IPS-18c (cell line): ENCODE measurements at regions not wholly inside any gene's neighbourhood (a gene's known extent, or its start where the extent isn't known, plus 50 kb on each side); places are given as distances from the start of the nearest gene placed in this dataset.
A peak's percentile ranks its signal among the peaks of the same experiment; 100 is the strongest.
"Not testable (repeated sequence)": the region's sequence is repeated elsewhere in the genome, so short reads cannot be mapped to it uniquely, and the experiment has no call there.

Experiments used
- H3K4me3 ChIP-seq: 2 replicates; pipeline ENCODE4 v1.7.0; 2013; ENCODE audit warnings: low read depth, mild to moderate bottlenecking, low read length, moderate library complexity; ENCODE audit not compliant: insufficient read depth
- H3K9me3 ChIP-seq: one replicate; pipeline ENCODE4 v1.6.1; 2013; ENCODE audit warnings: mild to moderate bottlenecking, low read length, moderate library complexity; ENCODE audit not compliant: control insufficient read depth, insufficient read depth

DNA sequence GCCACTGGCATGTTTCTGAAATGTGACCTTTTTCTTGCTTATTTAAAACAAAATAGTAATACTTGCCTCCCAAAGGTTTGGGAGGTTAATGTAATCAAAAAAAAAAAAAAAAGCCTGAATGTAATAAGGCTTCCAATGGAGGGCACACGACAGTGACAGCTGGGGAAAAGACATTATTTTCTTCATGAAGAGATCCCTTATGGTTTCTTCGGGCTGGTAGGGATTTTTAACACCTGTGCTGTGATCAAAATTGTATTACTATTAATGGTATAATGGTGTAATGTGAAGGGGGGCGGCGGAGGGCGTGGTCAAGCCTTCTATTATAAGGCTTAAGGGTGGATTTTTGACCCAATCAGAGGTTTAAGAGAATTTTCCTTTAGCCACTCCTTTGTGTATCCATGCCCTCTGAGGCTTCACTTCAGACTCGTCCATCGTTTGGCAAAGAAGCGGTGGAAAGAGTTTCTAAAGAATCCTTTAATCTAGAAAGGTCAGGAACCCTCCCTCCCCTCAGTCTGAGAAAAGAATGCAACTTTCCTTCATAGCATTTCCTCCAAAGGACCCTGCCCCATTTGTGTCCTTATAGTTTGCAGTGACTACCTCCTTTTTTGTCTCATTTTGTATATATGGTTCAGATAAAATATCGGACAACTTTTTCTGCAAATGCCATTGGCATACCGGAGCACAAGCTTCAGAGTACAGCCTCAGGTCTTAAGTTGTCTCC, 89.5 kb upstream of the CHD2 start:
- peak overlapping the region; percentile 10; the same call in 1 of the 2 replicates for H3K4me3 ChIP-seq

DNA sequence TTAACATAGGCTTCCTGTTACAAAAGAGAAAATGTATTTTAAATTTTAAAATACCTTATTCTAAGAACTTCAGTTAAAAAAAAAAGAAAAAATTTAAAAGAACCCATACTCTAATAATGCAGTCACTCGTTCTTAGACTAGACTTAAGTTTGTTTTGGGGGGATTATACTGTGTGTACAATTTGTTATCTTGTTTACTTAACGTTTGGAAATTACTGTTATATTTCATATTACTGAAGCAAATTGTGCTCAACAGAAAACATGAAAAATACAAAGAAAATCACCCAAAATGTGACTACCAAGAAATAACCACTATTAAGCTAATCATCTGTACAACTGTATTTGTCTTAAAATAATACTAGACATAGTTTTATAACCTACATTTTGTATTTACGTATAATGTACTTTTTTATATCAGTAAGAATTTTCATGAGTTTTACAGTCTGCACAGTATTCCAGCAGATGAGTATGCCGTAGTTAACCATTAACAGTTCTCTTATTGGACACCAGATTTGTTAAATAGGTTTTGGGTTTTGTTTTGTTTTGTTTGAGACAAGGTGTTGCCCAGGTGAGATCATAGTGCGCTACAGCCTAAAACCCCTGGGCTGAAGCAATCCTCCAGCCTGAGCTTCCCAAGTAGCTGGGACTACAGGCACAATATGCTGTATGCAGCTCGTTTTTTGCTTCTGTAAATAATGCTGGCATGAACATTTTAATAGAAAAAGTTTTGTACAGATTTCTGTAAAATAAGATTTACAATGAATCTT, 88.8 kb upstream of the CHD2 start:
- H3K4me3 ChIP-seq: peak overlapping the region; percentile 10; the same call in 1 of the 2 replicates
- H3K9me3 ChIP-seq: no peaks in the 10 kb centered on the region

More for the DNA sequence above, 89.5 kb upstream of the CHD2 start:
- H3K9me3 ChIP-seq: no peaks in the 10 kb centered on the region

DNA sequence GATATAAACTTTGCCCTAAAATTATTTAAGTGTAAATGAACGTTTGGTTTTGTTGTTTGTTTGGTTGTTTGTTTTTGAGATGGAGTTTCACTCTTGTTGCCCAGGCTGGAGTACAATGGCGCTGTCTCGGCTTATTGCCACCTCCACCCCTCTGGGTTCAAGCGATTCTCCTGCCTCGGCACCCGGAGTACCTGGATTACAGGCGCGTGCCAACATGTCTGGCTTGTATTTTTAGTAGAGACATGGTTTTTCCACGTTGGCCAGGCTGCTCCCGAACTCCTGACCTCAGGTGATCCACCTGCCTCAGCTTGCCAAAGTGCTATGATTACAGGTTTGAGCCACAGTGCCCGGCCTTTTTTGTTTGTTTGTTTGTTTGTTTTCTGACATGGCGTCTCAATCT, 87.9 kb upstream of the CHD2 start:
- no peak overlapping the region for H3K4me3 ChIP-seq
- no peaks in the 10 kb centered on the region for H3K9me3 ChIP-seq

DNA sequence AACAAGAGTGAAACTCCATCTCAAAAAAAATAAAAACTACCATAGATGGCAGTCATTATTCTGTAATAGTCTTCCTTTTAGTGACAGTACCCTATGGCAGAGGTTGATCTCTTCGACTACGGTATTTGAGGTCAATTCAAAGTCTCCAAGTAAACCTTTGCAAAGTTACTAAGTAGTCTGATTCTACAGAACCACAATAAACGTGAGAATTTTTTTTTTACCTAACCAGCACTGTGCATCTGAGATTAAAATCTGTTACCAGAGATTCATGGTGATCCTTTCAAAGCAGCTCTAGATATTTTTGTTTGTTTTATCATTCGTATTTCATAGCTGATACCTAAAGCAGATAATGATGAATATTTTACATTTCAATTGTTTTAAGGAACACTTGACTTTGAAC, 86.6 kb upstream of the CHD2 start:
- no peaks in the 10 kb centered on the region for H3K9me3 ChIP-seq
- no peak overlapping the region for H3K4me3 ChIP-seq

DNA sequence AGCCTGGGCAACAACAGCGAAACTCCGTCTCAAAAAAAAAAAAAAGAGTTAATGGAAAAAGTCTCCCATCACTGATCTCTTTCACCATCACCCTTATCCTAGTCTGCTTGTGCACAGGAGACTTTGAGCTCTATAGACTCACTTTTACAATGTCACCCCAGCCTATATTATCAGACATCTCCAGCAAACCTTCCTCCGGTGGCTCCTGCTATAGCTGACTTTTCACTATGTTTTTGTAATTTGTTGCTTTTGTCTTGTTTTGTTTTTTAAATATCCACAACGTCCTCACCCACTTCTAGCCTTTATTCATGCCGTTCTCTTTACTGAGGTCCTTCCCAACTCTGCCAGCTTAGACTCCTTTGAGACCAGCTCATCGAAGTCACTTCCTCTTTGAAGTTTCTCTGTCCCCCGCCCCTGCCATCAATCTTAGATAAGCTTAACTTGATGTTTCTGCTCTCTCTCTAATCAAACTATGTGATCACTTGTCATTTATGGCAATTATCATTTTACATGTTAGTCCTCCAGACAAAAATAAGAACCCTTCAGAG, 82.7 kb upstream of the CHD2 start:
- Histone ChIP-seq H3K9me3 (no peaks in the 10 kb centered on the region), H3K4me3 (no peak overlapping the region)

DNA sequence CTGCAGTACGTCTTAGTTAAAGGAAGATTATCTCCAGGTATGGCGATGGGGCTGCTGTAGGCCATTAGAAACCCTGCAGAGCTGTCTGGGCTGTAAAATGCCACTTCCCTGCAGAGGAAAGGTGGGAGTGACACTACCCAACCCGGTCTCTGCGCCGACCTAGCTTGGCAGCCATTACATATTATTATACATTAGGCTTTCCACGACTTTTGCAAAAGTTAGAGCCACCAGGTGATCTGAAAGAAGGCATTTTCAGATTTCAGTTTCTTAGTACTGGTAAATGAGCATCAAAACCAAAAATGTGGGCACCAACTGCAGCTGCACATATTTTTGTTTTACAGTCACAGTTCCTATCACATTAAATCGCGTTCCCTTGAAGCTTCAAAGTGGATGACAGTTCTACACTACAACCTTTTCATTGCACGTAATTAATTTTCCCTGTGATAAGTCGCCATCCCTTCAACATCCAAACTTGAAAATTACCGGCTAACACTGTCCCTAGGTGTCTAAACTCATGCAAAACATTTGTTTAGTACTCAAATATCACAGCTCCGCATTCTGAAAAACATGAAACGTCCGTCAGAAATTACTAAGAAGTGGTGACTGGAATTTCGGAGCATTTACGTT, 81.4 kb upstream of the CHD2 start:
- Histone ChIP-seq H3K9me3 (no peaks in the 10 kb centered on the region), H3K4me3 (0 out of 2 replicates have a peak overlapping the region, but pooled peaks have one; percentile 5)

DNA sequence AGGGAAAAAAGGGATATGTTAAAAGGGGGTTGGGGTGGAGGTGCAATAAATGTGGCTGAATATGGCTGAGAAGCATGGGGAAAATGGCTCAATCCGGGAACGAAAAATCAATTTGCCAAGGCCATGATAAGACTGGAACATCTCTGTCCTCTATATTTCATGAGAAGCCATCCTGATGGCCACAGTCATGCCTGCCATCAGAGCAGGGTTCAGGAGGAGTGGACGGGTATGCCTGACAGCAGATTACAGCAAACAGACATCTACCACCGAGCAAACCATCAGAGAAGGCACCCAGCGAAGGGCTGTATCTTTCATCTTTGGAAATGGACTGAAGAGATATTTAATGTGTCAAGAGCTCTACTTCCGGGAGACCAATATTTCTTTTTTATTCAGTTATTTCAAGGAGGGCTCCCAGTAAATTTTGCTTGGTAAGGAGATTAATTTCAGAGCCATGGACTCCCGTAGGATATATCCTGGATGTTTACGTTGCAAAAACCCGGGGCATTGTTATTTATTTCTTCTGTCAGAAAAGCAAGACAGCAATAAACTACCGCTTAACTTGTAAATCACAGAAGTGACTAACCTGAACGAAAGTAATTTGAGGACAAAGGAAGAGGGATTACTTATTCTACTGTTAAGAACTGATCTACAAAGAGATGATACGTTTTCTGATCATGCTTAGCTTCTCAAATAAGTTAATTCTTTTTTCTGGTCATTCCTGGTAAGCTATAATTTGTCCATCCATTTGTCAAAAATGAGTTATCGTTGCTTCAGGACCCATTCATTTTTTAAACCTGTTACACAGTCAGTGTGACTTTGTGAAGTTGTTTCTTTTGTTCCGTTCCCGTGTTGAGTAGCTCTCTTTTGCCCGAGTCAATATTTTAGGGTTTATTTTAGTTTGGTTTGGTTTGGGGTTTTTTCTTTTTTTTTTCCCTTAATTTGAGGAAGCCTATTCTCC, 80.6 kb upstream of the CHD2 start:
- Histone ChIP-seq H3K4me3 (peak overlapping the region; percentile 16; the same call in 1 of the 2 replicates), H3K9me3 (no peaks in the 10 kb centered on the region)

DNA sequence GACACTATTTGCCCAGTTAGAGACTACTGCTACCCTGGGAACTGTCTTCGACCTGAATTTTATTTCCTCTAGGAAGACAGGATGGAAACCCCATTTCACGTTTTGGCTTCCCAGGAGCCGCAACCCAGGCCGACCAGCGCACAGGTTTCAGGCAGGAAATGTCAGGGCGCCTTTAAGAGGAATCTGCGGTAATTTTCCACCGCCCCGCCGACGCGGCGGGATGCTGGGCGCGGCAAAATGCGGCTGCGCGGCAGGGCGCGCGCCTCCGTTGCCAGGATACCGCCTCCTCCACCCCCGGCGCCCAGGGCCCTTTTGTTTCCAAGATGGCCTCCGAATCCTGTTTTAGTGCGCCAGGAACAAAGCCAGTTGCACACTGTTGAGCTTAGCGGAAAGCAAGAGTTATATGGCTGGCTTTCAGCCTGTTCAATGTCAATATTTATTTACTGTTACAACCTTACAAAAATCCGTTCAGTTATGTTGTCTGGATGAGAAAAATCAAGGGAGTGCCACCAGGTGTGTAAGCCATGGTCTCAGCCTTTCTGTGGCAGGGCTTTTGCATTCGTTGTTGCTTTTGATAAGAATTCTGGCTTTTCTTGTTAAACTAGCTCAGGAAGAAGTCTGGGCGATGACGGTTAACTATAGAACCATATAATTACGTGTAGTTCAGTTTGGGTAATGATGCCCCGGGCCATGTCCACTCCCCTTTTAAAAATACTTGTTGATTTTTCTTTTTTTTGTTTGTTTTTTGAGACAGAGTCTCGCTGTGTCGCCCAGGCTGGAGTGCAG, 79.7 kb upstream of the CHD2 start:
- Histone ChIP-seq H3K4me3 (peak overlapping the region; percentile 31; the same call in 1 of the 2 replicates), H3K9me3 (no peaks in the 10 kb centered on the region)

DNA sequence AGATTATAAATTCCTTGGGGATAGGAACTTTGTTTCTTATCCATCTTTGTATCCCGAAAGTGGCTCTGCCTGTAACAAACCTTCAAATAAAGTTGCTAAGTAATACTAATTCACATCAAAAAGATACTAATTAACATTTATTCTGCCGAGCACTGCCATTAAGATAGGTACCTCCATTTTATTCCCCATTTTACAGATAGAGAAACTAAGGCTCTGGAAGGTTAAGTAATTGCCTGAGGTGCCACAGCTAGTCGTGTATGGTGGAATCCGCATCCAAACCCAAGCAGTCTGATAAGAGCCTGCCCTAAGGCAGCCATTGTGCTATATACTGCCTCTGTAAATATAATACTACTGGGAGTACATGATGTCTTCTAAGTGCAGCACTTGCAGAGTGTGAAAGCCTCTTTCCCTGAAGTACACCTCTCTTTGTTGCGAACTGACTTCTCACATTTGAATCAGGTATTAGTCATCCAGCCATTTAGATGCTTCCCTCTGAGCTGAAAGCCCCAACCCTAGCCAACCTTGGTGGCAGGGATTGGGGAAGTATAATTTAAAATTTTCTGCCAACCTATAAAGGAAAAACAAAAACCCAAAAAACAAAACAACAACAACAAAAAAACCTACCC, 78.5 kb upstream of the CHD2 start:
- H3K4me3 ChIP-seq: no peak overlapping the region
- no peaks in the 10 kb centered on the region for H3K9me3 ChIP-seq

DNA sequence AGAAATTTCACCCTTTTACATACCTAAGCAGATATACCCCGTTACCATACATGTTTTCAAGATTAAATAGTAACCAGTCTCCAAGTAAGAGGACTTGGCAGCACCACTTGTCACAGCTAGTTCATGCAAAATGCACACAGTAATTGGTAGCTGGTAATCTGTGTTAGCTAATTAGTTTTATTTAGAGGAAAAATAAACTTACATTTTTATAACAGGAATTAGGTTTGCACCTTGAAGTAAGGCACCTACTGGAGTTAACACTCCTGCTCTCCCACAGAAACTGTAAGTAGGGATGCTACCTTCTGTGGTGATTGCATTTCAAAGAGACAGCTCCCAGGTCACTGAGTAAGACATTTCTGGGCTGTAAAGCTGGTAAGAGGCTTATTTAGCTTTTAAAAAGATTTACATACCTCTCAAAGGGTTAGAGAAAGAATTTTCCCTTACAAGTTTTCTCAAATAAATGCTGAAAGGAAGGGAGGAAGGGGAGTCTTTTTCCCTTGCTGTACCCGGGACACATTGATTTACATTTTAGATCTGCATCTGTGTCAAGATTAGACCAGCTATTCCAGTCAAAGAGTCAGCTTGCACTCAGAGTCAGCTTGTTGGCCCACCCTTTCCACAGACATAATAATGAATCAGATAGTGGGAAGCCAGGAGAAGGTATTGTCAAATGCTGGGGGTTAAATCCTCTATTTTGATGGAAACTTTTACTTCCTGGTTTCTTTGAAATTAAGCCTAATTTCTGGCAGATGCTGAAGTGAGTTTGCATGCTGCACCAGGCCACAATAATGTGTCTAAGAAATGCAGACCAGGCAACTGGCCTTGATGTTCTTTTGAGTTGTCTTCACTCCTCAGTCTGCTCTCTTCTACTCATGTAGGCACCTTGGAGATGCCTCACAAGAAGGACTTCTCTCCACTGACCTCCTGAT, 77.6 kb upstream of the CHD2 start:
- no peaks in the 10 kb centered on the region for H3K9me3 ChIP-seq
- no peak overlapping the region for H3K4me3 ChIP-seq

DNA sequence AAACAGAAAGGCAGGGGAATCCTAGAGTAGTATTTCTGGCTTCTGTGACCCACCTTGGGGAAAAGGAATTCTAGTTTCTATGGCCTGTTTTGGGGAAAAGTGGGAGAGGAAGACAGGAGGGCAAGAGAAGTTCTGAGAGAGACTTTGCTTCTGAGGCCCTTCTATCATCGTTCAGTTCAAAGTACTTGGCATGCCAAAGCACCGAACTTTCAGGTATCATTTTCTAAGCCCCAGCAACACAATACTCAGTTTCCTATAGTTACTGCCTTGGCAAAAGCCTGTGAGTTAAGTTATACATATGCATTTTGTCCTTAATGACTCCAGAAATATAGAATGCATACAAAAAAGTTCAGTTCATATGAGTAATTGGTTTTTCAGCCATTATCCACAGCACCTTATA, 74.1 kb upstream of the CHD2 start:
- Histone ChIP-seq H3K4me3 (no peak overlapping the region), H3K9me3 (no peaks in the 10 kb centered on the region)

DNA sequence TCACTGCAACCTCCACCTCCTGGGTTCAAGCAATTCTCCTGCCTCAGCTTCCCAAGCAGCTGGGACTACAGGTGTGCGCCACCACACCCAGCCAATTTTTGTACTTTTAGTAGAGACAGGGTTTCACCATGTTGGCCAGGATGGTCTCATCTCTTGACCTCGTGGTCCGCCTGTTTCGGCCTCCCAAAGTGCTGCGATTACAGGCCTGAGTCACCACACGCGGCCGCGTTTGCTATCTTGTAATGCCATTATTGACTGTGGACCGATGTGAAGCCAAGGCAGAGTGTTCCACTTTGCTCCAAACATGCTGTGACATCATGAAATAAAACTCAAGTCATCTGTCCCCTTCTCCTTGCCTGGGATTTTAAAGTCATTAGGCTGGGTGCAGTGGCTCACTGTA, 72.1 kb upstream of the CHD2 start:
- H3K9me3 ChIP-seq, H3K4me3 ChIP-seq: not testable (repeated sequence)

DNA sequence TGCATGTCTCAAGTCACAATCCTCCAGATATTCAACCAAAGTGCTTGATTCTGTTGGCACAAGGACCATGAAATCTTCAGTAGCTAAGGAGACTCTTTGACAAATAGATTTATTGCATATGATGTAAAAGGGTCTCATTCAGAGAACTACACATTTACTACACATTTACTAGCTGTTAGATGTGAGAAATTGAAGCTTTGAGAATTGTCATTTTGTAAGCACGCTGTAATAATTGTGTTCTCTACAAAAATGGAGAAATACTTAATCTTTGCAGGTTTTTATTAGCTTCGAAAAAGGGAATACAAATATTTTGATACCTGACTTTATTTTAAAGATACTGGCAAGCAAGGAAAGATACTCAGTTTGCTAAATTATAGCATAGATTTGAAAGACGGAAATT, 70.2 kb upstream of the CHD2 start:
- Histone ChIP-seq H3K4me3 (no peak overlapping the region), H3K9me3 (no peaks in the 10 kb centered on the region)

DNA sequence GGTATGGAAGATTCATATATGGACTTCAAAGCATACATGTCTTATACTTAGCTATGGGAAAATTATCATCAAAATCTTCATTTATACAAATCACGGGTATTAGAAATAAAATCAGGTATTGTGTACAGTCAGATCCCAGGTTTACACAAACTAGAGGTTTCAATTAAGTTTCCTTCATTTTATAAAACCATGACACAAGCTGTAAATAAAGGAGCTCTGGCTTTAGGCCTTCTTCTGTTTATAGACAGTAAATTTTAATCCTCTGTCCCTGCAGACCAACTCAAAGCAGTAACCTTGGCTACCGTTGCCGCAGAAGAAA, 68.8 kb upstream of the CHD2 start:
- no peak overlapping the region for H3K4me3 ChIP-seq
- no peaks in the 10 kb centered on the region for H3K9me3 ChIP-seq
